AG09319 (cell line): ENCODE measurements at regions not wholly inside any gene's neighbourhood (a gene's known extent, or its start where the extent isn't known, plus 50 kb on each side); places are given as distances from the start of the nearest gene placed in this dataset.

Experiments used
- DNase-seq: peaks from one replicate; pipeline ENCODE4 v3.0.0-alpha.2; 2010; ENCODE audit warnings: low read depth; ENCODE audit errors: extremely low read depth
- TF ChIP-seq, protein P1 (sequence below): IDR thresholded peaks from 2 replicates; pipeline ENCODE4 v1.5.1; 2011; ENCODE audit warnings: low read depth, mild to moderate bottlenecking, inconsistent platforms, low read length, moderate library complexity

DNA sequence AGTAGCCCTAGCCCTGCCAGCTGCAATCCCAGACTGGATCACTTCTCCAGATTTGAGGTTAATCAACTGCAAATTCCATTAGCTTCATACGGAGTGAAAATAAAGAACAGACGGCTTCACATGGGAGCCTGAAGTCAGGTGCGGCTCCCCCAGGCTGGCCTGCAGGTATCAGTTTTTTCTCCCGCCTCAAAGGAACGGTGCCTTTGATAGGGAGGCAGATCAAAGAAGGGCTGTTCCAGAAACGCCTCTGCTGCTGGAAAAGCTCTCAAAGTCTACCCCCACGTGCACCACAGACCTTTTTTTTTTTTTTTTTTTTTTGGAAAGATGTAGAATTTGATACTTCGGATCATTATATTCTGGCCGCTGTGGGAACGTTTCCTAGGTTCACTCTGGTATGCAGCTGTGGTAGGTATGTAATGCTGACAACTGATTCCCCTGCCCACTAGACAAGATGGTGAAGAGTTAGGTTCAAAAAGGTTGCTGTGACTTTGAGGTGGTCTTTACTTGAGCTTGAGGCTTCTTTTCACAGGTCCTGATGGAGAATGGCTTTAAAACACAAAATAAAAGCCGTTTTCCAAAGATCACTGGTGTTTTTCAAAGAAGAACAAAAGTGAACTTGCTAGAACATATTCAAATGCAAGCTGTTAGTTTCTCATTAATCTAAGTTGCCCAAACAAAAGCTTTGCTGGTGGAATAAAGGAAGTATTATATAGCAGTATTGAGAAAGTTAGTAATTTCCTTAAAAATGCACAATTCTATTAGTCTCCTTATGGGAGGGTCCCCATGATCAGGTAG, 189.0 kb upstream of the NFIA start:
- TF ChIP-seq, protein P1, sequence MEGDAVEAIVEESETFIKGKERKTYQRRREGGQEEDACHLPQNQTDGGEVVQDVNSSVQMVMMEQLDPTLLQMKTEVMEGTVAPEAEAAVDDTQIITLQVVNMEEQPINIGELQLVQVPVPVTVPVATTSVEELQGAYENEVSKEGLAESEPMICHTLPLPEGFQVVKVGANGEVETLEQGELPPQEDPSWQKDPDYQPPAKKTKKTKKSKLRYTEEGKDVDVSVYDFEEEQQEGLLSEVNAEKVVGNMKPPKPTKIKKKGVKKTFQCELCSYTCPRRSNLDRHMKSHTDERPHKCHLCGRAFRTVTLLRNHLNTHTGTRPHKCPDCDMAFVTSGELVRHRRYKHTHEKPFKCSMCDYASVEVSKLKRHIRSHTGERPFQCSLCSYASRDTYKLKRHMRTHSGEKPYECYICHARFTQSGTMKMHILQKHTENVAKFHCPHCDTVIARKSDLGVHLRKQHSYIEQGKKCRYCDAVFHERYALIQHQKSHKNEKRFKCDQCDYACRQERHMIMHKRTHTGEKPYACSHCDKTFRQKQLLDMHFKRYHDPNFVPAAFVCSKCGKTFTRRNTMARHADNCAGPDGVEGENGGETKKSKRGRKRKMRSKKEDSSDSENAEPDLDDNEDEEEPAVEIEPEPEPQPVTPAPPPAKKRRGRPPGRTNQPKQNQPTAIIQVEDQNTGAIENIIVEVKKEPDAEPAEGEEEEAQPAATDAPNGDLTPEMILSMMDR = no peak
- DNase-seq = no peak

DNA sequence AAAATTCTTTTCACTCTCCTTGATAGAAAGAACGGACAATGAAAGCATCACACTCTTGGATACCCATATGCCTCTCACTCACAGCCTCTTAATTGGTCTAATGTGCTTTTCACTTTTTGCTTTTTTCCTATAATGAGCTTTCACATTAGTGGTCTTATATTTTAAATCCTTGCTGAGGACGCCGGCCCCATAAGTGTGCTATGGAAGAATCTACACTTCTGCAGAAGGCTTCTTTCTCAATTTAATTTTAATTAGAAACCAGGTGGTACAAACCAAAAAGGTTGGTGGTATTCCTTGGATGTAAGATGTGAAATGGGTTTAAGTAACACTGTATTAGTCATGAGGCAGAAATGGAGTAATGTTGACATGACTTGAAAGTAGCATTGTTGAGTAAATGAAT, 190.6 kb upstream of the NFIA start:
- TF ChIP-seq, protein P1 = no peak
- no peak for DNase-seq

DNA sequence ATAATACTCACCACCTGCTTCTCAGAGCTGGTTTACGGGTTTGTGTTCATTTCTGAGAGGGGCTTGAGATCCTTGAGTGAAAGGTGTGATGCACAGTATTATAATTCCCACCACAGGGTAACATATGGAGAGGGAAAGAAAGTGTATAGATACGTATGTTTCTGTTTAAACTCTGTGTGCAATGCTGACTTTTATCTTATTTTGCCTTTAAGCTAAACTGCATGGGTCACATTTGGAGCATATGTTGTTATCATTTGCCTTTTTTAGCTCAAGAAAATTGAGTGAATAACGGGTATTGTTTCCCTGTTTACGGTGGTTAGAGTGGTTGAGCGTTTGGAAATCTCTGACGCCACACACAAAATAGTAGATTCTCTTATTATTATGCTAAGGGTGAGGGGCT, 191.1 kb upstream of the NFIA start:
- TF ChIP-seq, protein P1 = no peak
- DNase-seq = no peak

GRCh38 chr1:60890664-60891063, 191.7 kb upstream of the NFIA start:
- DNase-seq = no peak
- TF ChIP-seq, protein P1 = no peak

DNA sequence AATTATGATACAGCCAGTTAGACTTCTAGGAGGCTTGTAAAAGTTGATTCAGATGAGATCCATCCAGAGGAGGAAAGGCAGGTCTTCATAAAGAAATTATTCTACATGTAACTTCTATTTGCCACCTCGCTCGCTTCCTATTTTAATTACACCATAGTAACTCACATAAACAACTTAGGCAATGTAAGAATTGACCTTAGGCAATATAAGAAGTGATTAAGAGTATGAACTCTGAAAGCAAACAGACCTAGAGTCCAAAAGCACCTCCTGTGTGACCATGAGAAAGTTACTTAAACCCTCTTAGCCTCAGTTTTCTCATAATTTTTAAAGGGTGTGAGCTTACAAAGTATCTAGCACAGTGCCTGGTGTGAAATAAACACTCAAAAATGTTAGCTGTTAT, 192.7 kb upstream of the NFIA start:
- TF ChIP-seq, protein P1 = no peak
- DNase-seq = no peak

DNA sequence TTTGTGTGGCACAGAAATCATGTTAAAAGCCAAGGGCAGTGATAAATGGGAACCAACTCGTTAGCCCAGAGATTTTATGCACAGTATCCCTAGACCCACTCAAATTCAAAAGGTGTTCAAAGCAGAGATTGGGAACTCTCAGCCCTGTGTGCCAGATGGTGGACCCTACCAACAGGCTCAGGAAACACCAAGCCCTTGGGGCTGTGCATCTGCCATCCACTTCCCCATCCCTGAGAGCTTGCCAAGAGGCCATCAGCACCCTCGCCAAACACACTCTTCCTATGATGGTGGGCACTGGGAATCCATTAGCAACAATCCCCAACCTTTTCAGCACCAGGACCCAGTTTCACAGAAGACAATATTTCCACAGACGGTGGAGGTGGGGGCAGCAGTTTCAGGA, 194.2 kb upstream of the NFIA start:
- TF ChIP-seq, protein P1 = no peak
- DNase-seq = no peak

GRCh38 chr1:60886793-60887331, 195.5 kb upstream of the NFIA start:
- DNase-seq = no peak
- TF ChIP-seq, protein P1 = no peak
